HG02973 (cell line): ENCODE measurements at regions not wholly inside any gene's neighbourhood (a gene's known extent, or its start where the extent isn't known, plus 50 kb on each side); places are given as distances from the start of the nearest gene placed in this dataset.

Source experiments
- ATAC-seq: cut with Tn5 transposase; IDR thresholded peaks from one replicate; pipeline ENCODE4 v1.9.1; 2021; ENCODE audit warnings: moderate library complexity; ENCODE audit not compliant: unreplicated experiment

- no peak for ATAC-seq
Measured at GRCh38 chr3:106643684-106644161, 733.5 kb upstream of the CCDC54 start.

- ATAC-seq, result no peak
Measured at GRCh38 chr3:106673926-106674569, 703.2 kb upstream of the CCDC54 start.

- ATAC-seq, result no peak
Measured at GRCh38 chr3:106675451-106675850, 701.8 kb upstream of the CCDC54 start.

GRCh38 chr3:106678657-106679390 lies 698.4 kb upstream of the CCDC54 start:
- ATAC-seq, result no peak

GRCh38 chr3:106683953-106684620 lies 693.2 kb upstream of the CCDC54 start:
- ATAC-seq, result no peak

GRCh38 chr3:106685745-106686144 lies 691.5 kb upstream of the CCDC54 start:
- ATAC-seq, result no peak

GRCh38 chr3:106687905-106688304 lies 689.3 kb upstream of the CCDC54 start:
- ATAC-seq, result no peak

GRCh38 chr3:106688464-106688863 lies 688.8 kb upstream of the CCDC54 start:
- no peak for ATAC-seq

GRCh38 chr3:106691476-106691875 lies 685.8 kb upstream of the CCDC54 start:
- ATAC-seq, result no peak

- no peak for ATAC-seq
Measured at GRCh38 chr3:106692624-106693023, 684.6 kb upstream of the CCDC54 start.

GRCh38 chr3:106699122-106699521 lies 678.1 kb upstream of the CCDC54 start:
- no peak for ATAC-seq

GRCh38 chr3:106700981-106701380 lies 676.3 kb upstream of the CCDC54 start:
- ATAC-seq, result no peak

GRCh38 chr3:106703524-106703923 lies 673.7 kb upstream of the CCDC54 start:
- ATAC-seq, result no peak

- no peak for ATAC-seq
Measured at GRCh38 chr3:106707347-106707746, 669.9 kb upstream of the CCDC54 start.

GRCh38 chr3:106710596-106710995 lies 666.6 kb upstream of the CCDC54 start:
- ATAC-seq, result no peak

- no peak for ATAC-seq
Measured at GRCh38 chr3:106711650-106712049, 665.6 kb upstream of the CCDC54 start.

- ATAC-seq, result no peak
Measured at GRCh38 chr3:106714400-106714799, 662.8 kb upstream of the CCDC54 start.

GRCh38 chr3:106715286-106715685 lies 662.0 kb upstream of the CCDC54 start:
- no peak for ATAC-seq

GRCh38 chr3:106717178-106717780 lies 660.0 kb upstream of the CCDC54 start:
- no peak for ATAC-seq

GRCh38 chr3:106719077-106719476 lies 658.2 kb upstream of the CCDC54 start:
- ATAC-seq, result no peak

- no peak for ATAC-seq
Measured at GRCh38 chr3:106719583-106719982, 657.7 kb upstream of the CCDC54 start.

GRCh38 chr3:106720510-106720909 lies 656.7 kb upstream of the CCDC54 start:
- no peak for ATAC-seq
